Gastroesophageal sphincter (tissue), 4 donors: ENCODE measurements at regions not wholly inside any gene's neighbourhood (a gene's known extent, or its start where the extent isn't known, plus 50 kb on each side); places are given as distances from the start of the nearest gene placed in this dataset.

Experiments
- ATAC-seq: fragments of 150-250 bp; one replicate; pipeline ENCODE4 v1.9.1; 2016; ENCODE audit warnings: mild to moderate bottlenecking, moderate library complexity
- H3K27ac ChIP-seq, 4 donors: fragments of 200-600 bp; sonication (generic) in 3 of 4; 1 replicate in 3 of 4; 2 replicates in 1 of 4; pipeline ENCODE4 v1.5.1; 2016 to 2019
- H3K27me3 ChIP-seq: fragments of 200-600 bp; sonication (generic); one replicate; pipeline ENCODE4 v1.5.1; 2019
- H3K36me3 ChIP-seq, 2 donors: fragments of 200-600 bp; sonication (generic); one replicate each; pipeline ENCODE4 v1.5.1; 2019; ENCODE audit warnings: control low read depth in 1 of 2
- H3K4me1 ChIP-seq, 3 donors: fragments of 200-600 bp; sonication (generic); 1 replicate in 2 of 3; 2 replicates in 1 of 3; pipeline ENCODE4 v1.5.1; 2016 to 2019; ENCODE audit warnings: control low read depth in 2 of 3
- H3K4me3 ChIP-seq, 2 donors: fragments of 200-600 bp; sonication (generic); one replicate each; pipeline ENCODE4 v1.5.1; 2019; ENCODE audit warnings: mild to moderate bottlenecking in 1 of 2, moderate library complexity in 1 of 2
- H3K9me3 ChIP-seq, 3 donors: fragments of 200-600 bp; sonication (generic); one replicate each; pipeline ENCODE4 v1.5.1; 2017 to 2019; ENCODE audit warnings: control low read depth in 2 of 3
- CTCF ChIP-seq, 4 experiments: fragments of 200-600 bp in 2 of 4; fragments of 450-650 bp in 2 of 4; sonication (generic) in 1 of 4; IDR thresholded peaks; one replicate each; pipeline ENCODE4 v1.5.1; 2017 to 2019; ENCODE audit warnings: antibody characterized with exemption in 4 of 4, mild to moderate bottlenecking in 2 of 4, moderate library complexity in 2 of 4
- EP300 ChIP-seq: sonication (generic); formaldehyde crosslinking; IDR thresholded peaks from one replicate; pipeline ENCODE4 v1.6.1; 2017; ENCODE audit warnings: antibody characterized with exemption, mild to moderate bottlenecking
- POLR2A ChIP-seq, 2 donors: fragments of 450-650 bp; IDR thresholded peaks; one replicate each; pipeline ENCODE4 v1.6.1; 2017; ENCODE audit warnings: antibody characterized with exemption in 2 of 2, mild to moderate bottlenecking in 2 of 2, moderate library complexity in 1 of 2
- POLR2AphosphoS5 ChIP-seq: sonication (generic); formaldehyde crosslinking; IDR thresholded peaks from one replicate; pipeline ENCODE4 v1.6.1; 2017; ENCODE audit warnings: antibody characterized with exemption
- WGBS, 2 donors: methylation state at CpG; one replicate each; pipeline ENCODE4 v1.1.5; 2018; ENCODE audit warnings: low coverage in 1 of 2; 5-methylcytosine and 5-hydroxymethylcytosine counted together

GRCh38 chr16:16815641-16816040, 436.7 kb downstream of the NPIPA7 start:
- Histone ChIP-seq H3K36me3 (no peaks in the 10 kb centered on the region), H3K4me3 (no peak overlapping the region), H3K4me1 (no peaks in the 10 kb centered on the region), H3K27ac (no peak overlapping the region), H3K9me3 (peaks cover 0 to 12% (median 0%) of the 10 kb centered on the region in 3 donors), H3K27me3 (peaks cover 34% of the 10 kb centered on the region)
- no peak for TF ChIP-seq POLR2AphosphoS5
- TF ChIP-seq POLR2A (IDR thresholded peaks at IDR 0.05), result no peak
- TF ChIP-seq EP300, result no peak
- TF ChIP-seq CTCF (IDR thresholded peaks at IDR 0.05), result no peak
- ATAC-seq, result no peak
- 75 to 94% methylated on average over 2 of the region's 2 CpGs for WGBS, 2 donors

GRCh38 chr16:16817196-16817595, 438.3 kb downstream of the NPIPA7 start:
- TF ChIP-seq POLR2AphosphoS5, result no peak
- no peak for TF ChIP-seq POLR2A (IDR thresholded peaks at IDR 0.05)
- no peak for TF ChIP-seq EP300
- no peak for TF ChIP-seq CTCF (IDR thresholded peaks at IDR 0.05)
- H3K27ac ChIP-seq, result no peak overlapping the region
- peaks cover 0 to 25% (median 0%) of the 10 kb centered on the region in 3 donors for H3K9me3 ChIP-seq
- H3K27me3 ChIP-seq, result peaks cover 24% of the 10 kb centered on the region
- H3K4me1 ChIP-seq, result no peaks in the 10 kb centered on the region
- H3K36me3 ChIP-seq, result no peaks in the 10 kb centered on the region
- H3K4me3 ChIP-seq, result no peak overlapping the region
- ATAC-seq, result peak; percentile 71
- 33 to 41% methylated on average over 1 to 2 of the region's 2 CpGs for WGBS, 2 donors

GRCh38 chr16:16821261-16821660, 442.3 kb downstream of the NPIPA7 start:
- TF ChIP-seq POLR2AphosphoS5, result no peak
- TF ChIP-seq CTCF (IDR thresholded peaks at IDR 0.05), result no peak
- no peak for TF ChIP-seq POLR2A (IDR thresholded peaks at IDR 0.05)
- TF ChIP-seq EP300, result no peak

GRCh38 chr16:16828913-16829398, 450.0 kb downstream of the NPIPA7 start:
- Histone ChIP-seq H3K4me3 (no peak overlapping the region), H3K36me3 (no peaks in the 10 kb centered on the region), H3K4me1 (no peaks in the 10 kb centered on the region), H3K27ac (no peak overlapping the region), H3K9me3 (no peaks in the 10 kb centered on the region), H3K27me3 (peaks cover 9% of the 10 kb centered on the region)
- WGBS, 2 donors, result 27 to 30% methylated on average over 6 of the region's 6 CpGs
- ATAC-seq, result no peak
- no peak for TF ChIP-seq POLR2AphosphoS5
- no peak for TF ChIP-seq CTCF (IDR thresholded peaks at IDR 0.05)
- TF ChIP-seq EP300, result no peak
- no peak for TF ChIP-seq POLR2A (IDR thresholded peaks at IDR 0.05)

More at GRCh38 chr16:16821261-16821660, 442.3 kb downstream of the NPIPA7 start:
- no peak for ATAC-seq
- Histone ChIP-seq H3K27me3 (no peaks in the 10 kb centered on the region), H3K4me1 (no peaks in the 10 kb centered on the region), H3K36me3 (no peaks in the 10 kb centered on the region), H3K27ac (no peak overlapping the region), H3K9me3 (peaks cover 0 to 25% (median 0%) of the 10 kb centered on the region in 3 donors), H3K4me3 (no peak overlapping the region)

- Histone ChIP-seq H3K9me3 (peaks cover 0 to 5% (median 0%) of the 10 kb centered on the region in 3 donors), H3K27me3 (peaks cover 9% of the 10 kb centered on the region), H3K4me1 (no peaks in the 10 kb centered on the region), H3K4me3 (no peak overlapping the region), H3K36me3 (no peaks in the 10 kb centered on the region), H3K27ac (no peak overlapping the region)
- ATAC-seq, result no peak
- TF ChIP-seq EP300, result no peak
- TF ChIP-seq POLR2AphosphoS5, result no peak
- TF ChIP-seq CTCF (IDR thresholded peaks at IDR 0.05), result no peak
- TF ChIP-seq POLR2A (IDR thresholded peaks at IDR 0.05), result no peak
- WGBS, 2 donors, result 62 to 86% methylated on average over 1 of the region's 1 CpG
Observed at GRCh38 chr16:16830401-16830800, 451.5 kb downstream of the NPIPA7 start.
